ENCODE measurements at regions not wholly inside any gene's neighbourhood (a gene's known extent, or its start where the extent isn't known, plus 50 kb on each side); places are given as distances from the start of the nearest gene placed in this dataset.

DNA sequence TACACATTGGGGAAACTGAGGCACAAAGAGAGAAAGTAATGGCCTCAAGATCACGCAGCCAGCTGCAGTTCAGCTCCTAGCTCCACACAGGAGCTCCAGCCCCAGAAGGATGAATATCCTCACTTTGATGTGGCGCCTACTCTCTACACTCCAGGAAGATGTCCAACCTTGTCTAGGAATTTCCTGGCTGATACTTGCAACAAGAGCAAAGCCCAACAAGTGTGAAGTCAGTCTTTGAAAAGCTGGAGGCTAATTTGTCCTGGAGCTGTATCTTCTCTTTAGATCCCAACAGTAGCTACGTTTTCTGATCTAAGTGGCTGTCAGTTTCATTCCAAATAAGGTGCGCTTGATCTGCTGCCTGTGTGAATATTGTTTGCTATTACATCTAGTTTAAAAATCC, 344.9 kb downstream of the PTPRU start:
- Histone ChIP-seq H3K36me3 (ENCODE audit: low read depth) (no peaks in the 10 kb centered on the region), H3K4me1 (ENCODE audit: low read depth) (no peaks in the 10 kb centered on the region), H3K4me3 (no peak overlapping the region), H3K9me3 (no peaks in the 10 kb centered on the region)
- TF ChIP-seq, protein P1, sequence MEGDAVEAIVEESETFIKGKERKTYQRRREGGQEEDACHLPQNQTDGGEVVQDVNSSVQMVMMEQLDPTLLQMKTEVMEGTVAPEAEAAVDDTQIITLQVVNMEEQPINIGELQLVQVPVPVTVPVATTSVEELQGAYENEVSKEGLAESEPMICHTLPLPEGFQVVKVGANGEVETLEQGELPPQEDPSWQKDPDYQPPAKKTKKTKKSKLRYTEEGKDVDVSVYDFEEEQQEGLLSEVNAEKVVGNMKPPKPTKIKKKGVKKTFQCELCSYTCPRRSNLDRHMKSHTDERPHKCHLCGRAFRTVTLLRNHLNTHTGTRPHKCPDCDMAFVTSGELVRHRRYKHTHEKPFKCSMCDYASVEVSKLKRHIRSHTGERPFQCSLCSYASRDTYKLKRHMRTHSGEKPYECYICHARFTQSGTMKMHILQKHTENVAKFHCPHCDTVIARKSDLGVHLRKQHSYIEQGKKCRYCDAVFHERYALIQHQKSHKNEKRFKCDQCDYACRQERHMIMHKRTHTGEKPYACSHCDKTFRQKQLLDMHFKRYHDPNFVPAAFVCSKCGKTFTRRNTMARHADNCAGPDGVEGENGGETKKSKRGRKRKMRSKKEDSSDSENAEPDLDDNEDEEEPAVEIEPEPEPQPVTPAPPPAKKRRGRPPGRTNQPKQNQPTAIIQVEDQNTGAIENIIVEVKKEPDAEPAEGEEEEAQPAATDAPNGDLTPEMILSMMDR (IDR thresholded peaks at IDR 0.05), result no peak
- ATAC-seq (no peak), DNase-seq (no peak)
- intact Hi-C loops (cut with DNase I, micrococcal nuclease), result no loop called here

- ATAC-seq, result no peak
- H3K9me3 ChIP-seq, result no peaks in the 10 kb centered on the region
- H3K36me3 ChIP-seq (ENCODE audit: low read depth), result no peaks in the 10 kb centered on the region
- H3K4me1 ChIP-seq (ENCODE audit: low read depth), result no peaks in the 10 kb centered on the region
- TF ChIP-seq, protein P1 (IDR thresholded peaks at IDR 0.05), result no peak
- intact Hi-C loops (cut with DNase I, micrococcal nuclease), result no loop called here
- no peak overlapping the region for H3K4me3 ChIP-seq
- no peak for DNase-seq
Measured at GRCh38 chr1:29579821-29580425, 343.6 kb downstream of the PTPRU start.

DNA sequence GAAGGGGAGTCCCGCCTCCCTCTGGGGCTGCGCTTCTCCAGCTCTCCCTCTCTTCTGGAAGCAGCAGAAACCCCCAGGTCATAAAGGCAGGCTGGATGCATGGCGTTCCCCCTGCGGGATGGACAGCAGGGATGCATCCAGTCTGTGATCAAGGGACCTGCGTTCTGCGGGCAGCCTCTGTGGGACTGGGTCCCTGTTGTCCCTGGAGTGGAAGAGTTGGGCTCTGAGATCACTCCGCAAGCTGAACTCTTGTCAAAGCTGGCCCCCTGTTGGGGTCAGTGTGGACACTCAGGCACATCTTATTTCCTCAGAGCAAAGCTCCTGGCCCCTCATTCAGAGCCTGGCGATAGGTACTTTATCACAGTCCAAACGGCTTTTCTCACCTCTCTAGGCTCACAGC, 341.2 kb downstream of the PTPRU start:
- H3K9me3 ChIP-seq, result no peaks in the 10 kb centered on the region
- H3K4me1 ChIP-seq (ENCODE audit: low read depth), result no peaks in the 10 kb centered on the region
- ATAC-seq, result no peak
- intact Hi-C loops (cut with DNase I, micrococcal nuclease), result no loop called here
- TF ChIP-seq, protein P1 (IDR thresholded peaks at IDR 0.05), result no peak
- DNase-seq, result no peak
- no peaks in the 10 kb centered on the region for H3K36me3 ChIP-seq (ENCODE audit: low read depth)
- no peak overlapping the region for H3K4me3 ChIP-seq

DNA sequence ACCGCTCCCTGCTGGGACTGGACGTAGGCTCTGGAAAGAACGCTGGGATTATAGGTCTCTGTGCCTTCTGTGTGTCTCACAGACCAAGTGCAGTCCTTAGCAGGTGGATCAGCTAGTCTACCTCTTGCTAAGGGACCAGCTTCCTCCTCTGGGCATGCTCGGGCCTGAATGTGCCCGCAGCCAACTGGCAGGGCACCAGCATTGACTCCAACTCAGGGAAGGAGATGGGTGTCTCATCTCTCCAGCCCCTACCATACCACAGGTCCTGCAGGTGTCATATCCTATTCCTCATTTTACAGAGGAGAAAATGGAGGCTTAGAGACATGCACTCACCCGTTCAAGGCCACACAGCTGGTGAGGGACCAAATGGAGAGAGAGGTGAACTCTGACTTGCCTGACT, 340.2 kb downstream of the PTPRU start:
- no peaks in the 10 kb centered on the region for H3K9me3 ChIP-seq
- no peaks in the 10 kb centered on the region for H3K4me1 ChIP-seq (ENCODE audit: low read depth)
- no peak for ATAC-seq
- intact Hi-C loops (cut with DNase I, micrococcal nuclease), result no loop called here
- H3K4me3 ChIP-seq, result no peak overlapping the region
- no peak for DNase-seq
- H3K36me3 ChIP-seq (ENCODE audit: low read depth), result no peaks in the 10 kb centered on the region
- TF ChIP-seq, protein P1 (IDR thresholded peaks at IDR 0.05), result no peak

GRCh38 chr1:29575826-29576225, 339.5 kb downstream of the PTPRU start:
- Histone ChIP-seq H3K36me3 (ENCODE audit: low read depth) (no peaks in the 10 kb centered on the region), H3K4me3 (no peak overlapping the region), H3K4me1 (ENCODE audit: low read depth) (no peaks in the 10 kb centered on the region), H3K9me3 (no peaks in the 10 kb centered on the region)
- ATAC-seq (no peak), DNase-seq (no peak)
- intact Hi-C loops (cut with DNase I, micrococcal nuclease), result no loop called here
- TF ChIP-seq, protein P1 (IDR thresholded peaks at IDR 0.05), result no peak

- ATAC-seq (no peak), DNase-seq (no peak)
- TF ChIP-seq, protein P1 (IDR thresholded peaks at IDR 0.05), result no peak
- Histone ChIP-seq H3K4me3 (no peak overlapping the region), H3K36me3 (ENCODE audit: low read depth) (no peaks in the 10 kb centered on the region), H3K4me1 (ENCODE audit: low read depth) (no peaks in the 10 kb centered on the region), H3K9me3 (no peaks in the 10 kb centered on the region)
- intact Hi-C loops (cut with DNase I, micrococcal nuclease), result no loop called here
Measured at GRCh38 chr1:29575277-29575676, 339.0 kb downstream of the PTPRU start.

Data from mucosa of descending colon (tissue), 3 donors.